ENCODE measurements at regions not wholly inside any gene's neighbourhood (a gene's known extent, or its start where the extent isn't known, plus 50 kb on each side); places are given as distances from the start of the nearest gene placed in this dataset.
"Not testable (repeated sequence)": the region's sequence is repeated elsewhere in the genome, so short reads cannot be mapped to it uniquely, and the experiment has no call there.

- no peak for DNase-seq (ENCODE audit: low spot score)
Measured at GRCh38 chr6:68059899-68060298, 575.2 kb upstream of the ADGRB3 start.

GRCh38 chr6:68059261-68059660 is 575.8 kb upstream of the ADGRB3 start:
- DNase-seq (ENCODE audit: low spot score) = no peak

DNA sequence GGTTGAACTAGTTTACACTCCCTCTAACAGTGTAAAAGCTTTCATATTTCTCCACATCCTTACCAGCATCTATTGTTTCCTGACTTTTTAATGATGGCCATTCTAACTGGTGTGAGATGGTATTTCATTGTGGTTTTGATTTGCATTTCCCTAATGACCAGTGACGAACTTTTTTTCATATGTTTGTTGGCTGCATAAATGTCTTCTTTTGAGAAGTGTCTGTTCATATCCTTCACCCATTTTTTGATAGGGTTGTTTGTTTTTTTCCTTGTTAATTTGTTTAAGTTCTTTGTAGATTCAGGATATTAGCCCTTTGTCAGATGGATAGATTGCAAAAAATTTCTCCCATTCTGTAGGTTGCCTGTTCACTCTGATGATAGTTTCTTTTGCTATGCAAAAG is 578.5 kb upstream of the ADGRB3 start:
- DNase-seq (ENCODE audit: low spot score) = not testable (repeated sequence)

GRCh38 chr6:68054756-68055155 is 580.3 kb upstream of the ADGRB3 start:
- no peak for DNase-seq (ENCODE audit: low spot score)

GRCh38 chr6:68053805-68054373 is 581.2 kb upstream of the ADGRB3 start:
- no peak for DNase-seq (ENCODE audit: low spot score)

DNA sequence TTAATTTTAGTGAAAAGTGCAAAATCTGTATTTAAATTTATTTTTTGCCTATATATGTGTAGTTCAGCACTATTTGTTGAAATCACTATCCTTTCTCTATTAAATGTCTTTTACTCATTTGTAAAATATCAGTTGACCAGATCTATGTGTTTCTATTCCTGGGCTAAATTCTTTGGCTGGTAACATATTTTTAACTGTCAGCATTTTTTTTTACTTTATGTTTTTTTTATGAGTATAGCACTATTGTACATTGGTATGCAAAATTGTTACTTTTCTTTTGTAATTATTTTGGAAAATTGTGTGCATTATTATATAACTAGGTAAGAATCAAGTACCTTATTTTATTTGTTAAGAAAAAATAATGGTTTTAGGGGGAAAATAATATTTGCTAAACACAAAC is 582.8 kb upstream of the ADGRB3 start:
- DNase-seq (ENCODE audit: low spot score) = no peak

DNA sequence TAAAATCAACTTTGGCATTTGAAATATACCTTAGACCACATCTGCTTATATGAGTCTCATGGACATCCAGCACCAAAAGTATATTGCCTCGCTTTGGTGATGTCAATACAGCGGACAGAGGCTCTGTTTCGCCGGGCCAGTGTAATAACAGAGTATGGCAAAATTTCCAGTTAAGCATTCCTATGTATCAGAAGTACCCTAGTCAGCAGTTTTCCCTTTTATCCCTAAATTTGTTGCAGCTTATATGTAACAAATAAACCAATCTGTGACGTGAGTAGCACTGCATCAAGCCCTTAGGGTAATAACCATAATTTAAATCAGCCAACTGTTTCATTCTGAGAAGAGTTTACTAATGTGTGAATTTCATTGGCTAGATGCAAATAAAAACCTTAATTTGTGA is 585.5 kb upstream of the ADGRB3 start:
- no peak for DNase-seq (ENCODE audit: low spot score)

DNA sequence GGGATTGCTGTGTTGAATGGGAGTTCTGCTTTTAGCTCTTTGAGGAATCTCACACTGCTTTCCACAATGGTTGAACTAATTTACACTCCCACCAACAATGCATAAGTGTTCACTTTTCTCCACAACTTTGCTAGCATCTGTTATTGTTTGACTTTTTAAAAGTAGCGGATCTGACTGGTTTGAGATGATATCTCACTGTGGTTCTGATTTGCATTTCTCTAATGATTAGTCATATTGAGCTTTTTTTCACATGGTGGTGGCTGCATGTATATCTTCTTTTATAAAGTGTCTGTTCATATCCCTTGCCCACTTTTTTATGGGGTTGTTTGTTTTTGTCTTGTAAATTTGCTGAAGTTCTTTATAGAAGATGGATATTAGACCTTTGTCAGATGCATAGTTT is 588.3 kb upstream of the ADGRB3 start:
- no peak for DNase-seq (ENCODE audit: low spot score)

DNA sequence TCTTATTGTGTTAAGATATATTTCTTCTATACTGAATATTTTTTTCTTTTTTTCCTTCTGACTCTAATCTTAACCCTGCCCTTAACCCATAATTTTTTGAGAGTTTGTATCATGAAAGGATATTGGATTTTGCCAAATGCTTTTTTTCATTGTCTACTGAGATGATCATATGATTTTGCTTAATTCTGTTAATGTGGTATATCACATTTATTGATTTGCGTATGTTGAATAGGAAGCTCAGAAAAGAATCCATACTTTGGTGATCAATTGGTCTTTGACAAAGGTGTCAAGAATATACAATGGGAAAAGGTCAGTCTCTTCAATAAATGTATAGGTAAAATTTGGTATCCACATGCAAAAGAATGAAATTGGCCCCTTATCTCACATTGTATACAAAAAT is 588.8 kb upstream of the ADGRB3 start:
- DNase-seq (ENCODE audit: low spot score) = no peak

DNA sequence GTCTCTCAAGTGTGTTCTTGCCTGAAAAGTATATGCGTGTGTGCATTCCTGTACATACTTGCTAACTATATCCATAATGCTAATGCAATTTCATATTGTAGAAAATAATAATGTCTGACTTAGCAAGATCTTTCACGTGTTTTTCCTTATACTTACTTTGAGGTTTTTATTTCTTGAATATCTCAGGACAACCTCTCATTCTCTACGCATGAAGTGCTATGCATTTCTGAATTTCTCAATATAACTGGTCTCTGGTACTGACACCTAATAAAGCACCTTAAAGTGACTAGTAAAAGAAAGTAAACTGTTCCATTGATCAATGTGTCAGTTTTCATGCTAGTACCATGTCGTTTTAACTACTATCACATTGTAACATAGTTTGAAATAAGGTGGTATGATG is 589.9 kb upstream of the ADGRB3 start:
- DNase-seq (ENCODE audit: low spot score) = no peak

DNA sequence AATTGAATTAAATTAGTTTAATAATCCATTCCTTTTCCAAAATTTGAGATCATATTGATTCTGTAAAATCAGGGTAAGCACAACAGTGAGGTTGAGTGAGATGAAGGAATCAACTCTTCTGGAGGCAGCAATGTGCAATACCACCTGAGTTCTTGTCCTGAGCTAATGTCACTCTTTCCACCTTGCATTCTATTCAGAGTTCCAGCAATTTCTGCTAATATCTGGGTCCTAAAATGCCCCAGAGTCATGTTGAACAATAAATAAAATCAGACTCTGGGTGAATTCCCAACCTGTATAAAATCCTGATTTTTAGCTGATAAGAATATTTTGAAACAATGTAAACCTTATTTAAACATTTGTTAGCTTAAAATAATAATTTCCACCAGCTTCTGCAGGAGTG is 590.8 kb upstream of the ADGRB3 start:
- no peak for DNase-seq (ENCODE audit: low spot score)

GRCh38 chr6:68043122-68043398 is 592.0 kb upstream of the ADGRB3 start:
- DNase-seq (ENCODE audit: low spot score) = no peak

DNA sequence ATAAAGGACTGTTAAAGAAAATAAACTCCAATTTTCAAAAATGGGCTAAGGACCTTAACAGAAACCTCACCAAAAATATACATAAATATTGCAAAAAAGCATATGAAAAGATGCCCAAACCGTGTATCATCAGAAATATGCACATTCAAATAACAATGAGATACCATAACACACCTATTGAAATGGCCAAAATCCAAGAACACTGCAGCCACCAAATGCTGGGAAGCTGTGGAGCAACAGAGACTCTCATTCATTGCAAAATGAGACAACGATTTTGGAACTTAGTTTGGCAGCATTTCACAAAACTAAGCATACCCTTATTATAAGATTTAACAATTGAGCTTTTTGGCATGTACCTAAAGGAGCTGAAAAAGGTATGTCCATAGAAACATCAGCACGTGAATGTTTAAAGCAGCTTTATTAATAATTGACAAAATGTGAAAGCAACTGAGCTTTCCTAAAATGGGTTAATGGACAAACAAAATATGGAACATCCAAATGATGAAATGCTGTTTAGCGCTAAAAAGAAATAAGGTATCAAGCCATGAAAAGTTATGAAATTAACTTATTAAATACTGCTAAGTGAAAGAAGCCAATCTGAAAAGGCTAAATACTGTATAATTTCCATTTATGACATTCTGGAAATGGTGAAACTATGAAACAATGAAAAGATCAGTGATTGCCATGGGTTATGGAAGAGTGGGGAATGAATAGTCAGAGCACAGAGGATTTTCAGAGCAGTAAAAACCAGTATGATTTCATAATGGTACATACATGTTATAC is 592.6 kb upstream of the ADGRB3 start:
- DNase-seq (ENCODE audit: low spot score) = no peak

GRCh38 chr6:68040780-68041179 is 594.3 kb upstream of the ADGRB3 start:
- DNase-seq (ENCODE audit: low spot score) = no peak

DNA sequence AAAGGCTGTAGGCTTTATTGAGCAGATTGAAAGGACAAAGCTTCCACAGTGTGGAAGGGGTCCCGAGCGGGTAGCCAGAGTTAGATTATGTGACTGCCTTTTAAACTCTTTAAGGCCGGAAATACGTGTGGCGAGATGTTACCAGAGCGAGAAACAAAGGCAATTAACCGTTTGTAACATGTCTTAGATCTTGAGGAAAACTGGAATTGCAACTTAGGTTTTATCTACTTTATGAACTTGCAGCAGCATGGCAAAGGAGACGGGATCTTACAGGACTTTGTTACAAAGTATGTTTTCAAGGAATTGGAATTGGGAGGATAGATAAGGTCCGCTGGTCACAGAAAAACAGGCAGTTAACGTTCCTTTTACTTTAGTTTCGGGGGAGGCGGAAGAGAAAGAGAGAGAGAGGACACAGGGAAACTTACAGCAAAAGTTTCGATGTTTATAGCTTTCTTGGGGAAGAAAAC is 594.7 kb upstream of the ADGRB3 start:
- DNase-seq (ENCODE audit: low spot score) = no peak

GRCh38 chr6:68039641-68040311 is 595.3 kb upstream of the ADGRB3 start:
- DNase-seq (ENCODE audit: low spot score) = no peak

DNA sequence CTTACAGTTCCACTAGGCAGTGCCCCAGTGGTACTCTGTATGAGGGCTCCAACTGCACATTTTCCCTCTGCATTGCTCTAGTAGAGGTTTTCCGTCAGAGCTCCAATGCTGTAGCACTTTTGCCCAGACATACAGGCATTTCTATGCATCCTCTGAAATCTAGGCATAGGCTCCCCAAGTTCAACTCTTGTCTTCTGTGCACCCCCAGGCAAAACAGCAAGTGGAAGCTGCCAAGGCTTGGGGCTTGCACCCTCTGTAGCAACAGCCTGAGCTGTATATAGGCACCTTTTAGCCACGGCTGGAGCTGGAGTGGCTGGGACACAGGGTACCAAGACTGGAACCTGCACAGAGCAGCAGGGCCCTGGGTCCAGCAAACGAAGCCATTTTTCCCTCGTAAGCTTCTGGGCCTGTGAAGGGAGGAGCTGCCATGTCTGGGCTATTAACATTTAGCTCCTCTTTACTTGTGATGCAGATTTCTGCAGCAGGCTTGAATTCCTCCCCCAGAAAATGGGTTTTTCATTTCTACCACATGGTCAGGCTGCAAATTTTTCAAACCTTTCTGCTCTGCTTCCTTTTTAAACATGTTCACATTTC is 596.2 kb upstream of the ADGRB3 start:
- no peak for DNase-seq (ENCODE audit: low spot score)

GRCh38 chr6:68032217-68032616 is 602.9 kb upstream of the ADGRB3 start:
- no peak for DNase-seq (ENCODE audit: low spot score)

DNA sequence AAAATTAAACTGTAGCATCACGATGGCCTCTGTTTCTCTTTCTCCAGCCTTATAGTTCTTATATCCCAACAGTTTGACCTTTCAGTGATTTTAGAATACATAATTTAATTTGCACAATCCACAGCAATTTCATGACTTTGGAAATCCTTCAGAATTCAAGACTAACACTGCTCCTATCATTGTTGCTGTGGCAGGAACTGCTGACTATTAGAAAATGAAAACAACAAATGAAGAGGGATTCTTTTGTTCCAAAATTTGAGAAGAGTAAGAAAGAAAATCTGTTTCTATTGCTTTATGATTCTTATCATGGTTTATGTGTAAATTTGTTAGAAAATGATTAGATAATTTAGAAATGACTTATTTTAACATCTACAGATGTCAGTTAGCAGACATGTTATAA is 604.0 kb upstream of the ADGRB3 start:
- DNase-seq (ENCODE audit: low spot score) = no peak

GRCh38 chr6:68026483-68026882 is 608.6 kb upstream of the ADGRB3 start:
- DNase-seq (ENCODE audit: low spot score) = no peak

DNA sequence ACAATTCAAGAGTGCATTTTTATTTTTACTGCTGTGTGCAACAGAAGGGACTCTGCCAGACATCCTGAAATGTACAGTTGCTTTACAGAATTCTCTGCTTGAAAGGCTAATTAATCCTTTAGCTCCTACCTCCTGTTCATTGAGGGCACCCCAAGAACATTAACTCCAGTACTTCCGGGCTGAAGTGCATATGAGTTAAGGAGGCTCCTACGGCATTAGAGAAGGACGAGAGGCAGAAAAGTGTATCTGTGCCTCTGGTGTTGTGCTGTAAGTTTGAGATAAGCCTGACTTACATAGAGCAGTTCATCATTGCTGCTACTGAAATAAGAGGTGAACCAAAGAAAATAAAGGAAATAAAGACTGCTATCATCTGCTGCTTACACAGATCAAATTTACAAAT is 609.3 kb upstream of the ADGRB3 start:
- DNase-seq (ENCODE audit: low spot score) = no peak

GRCh38 chr6:68024570-68025269 is 610.4 kb upstream of the ADGRB3 start:
- no peak for DNase-seq (ENCODE audit: low spot score)

Data from HT-29 (cell line).